Testis (tissue), 2 donors: ENCODE measurements at regions not wholly inside any gene's neighbourhood (a gene's known extent, or its start where the extent isn't known, plus 50 kb on each side); places are given as distances from the start of the nearest gene placed in this dataset.
"Not testable (repeated sequence)": the region's sequence is repeated elsewhere in the genome, so short reads cannot be mapped to it uniquely, and the experiment has no call there.

ENCODE experiments used
- DNase-seq: peaks from one replicate; pipeline ENCODE4 v3.0.0-alpha.2; 2019
- H3K27ac ChIP-seq, 2 donors: fragments of 200-600 bp; sonication (generic); one replicate each; pipeline ENCODE4 v1.5.1; 2019
- H3K27me3 ChIP-seq: fragments of 200-600 bp; sonication (generic); one replicate; pipeline ENCODE4 v1.5.1; 2019
- H3K36me3 ChIP-seq: fragments of 200-600 bp; sonication (generic); one replicate; pipeline ENCODE4 v1.5.1; 2017; ENCODE audit warnings: low read depth; ENCODE audit errors: missing control alignments
- H3K4me1 ChIP-seq: fragments of 200-600 bp; sonication (generic); one replicate; pipeline ENCODE4 v1.5.1; 2019
- H3K4me3 ChIP-seq, 2 donors: fragments of 200-600 bp; sonication (generic); one replicate each; pipeline ENCODE4 v1.5.1; 2017 to 2019
- H3K9me3 ChIP-seq: fragments of 200-600 bp; sonication (generic); one replicate; pipeline ENCODE4 v1.5.1; 2017
- CTCF ChIP-seq, 3 experiments: fragments of 450-650 bp in 2 of 3; fragments of 200-600 bp in 1 of 3; sonication (generic) in 1 of 3; IDR thresholded peaks; one replicate each; pipeline ENCODE4 v1.5.1; 2016 to 2019; ENCODE audit warnings: antibody characterized with exemption in 3 of 3, mild to moderate bottlenecking in 2 of 3, moderate library complexity in 1 of 3
- POLR2A ChIP-seq: fragments of 450-650 bp; IDR thresholded peaks from one replicate; pipeline ENCODE4 v1.6.1; 2017; ENCODE audit warnings: antibody characterized with exemption, mild to moderate bottlenecking, moderate library complexity
- WGBS, 2 donors: methylation state at CpG; one replicate each; pipeline ENCODE4 v1.1.5; 2018; 5-methylcytosine and 5-hydroxymethylcytosine counted together
- intact Hi-C: fragments of 100-400 bp; cut with DNase I; formaldehyde crosslinking; loops from one replicate; pipeline ENCODE4 v1.15.1; 2023; ENCODE audit warnings: low total_unique reads

GRCh38 chr1:234848972-234849649, 239.1 kb upstream of the IRF2BP2 start:
- Histone ChIP-seq H3K27me3 (no peaks in the 10 kb centered on the region), H3K27ac (no peak overlapping the region), H3K4me1 (no peaks in the 10 kb centered on the region), H3K36me3 (no peaks in the 10 kb centered on the region), H3K9me3 (no peaks in the 10 kb centered on the region), H3K4me3 (no peak overlapping the region)
- intact Hi-C loops = no loop called here
- WGBS, 2 donors = 67 to 73% methylated on average over 6 of the region's 6 CpGs
- TF ChIP-seq CTCF (IDR thresholded peaks at IDR 0.05) = no peak
- TF ChIP-seq POLR2A = no peak
- DNase-seq = no peak

DNA sequence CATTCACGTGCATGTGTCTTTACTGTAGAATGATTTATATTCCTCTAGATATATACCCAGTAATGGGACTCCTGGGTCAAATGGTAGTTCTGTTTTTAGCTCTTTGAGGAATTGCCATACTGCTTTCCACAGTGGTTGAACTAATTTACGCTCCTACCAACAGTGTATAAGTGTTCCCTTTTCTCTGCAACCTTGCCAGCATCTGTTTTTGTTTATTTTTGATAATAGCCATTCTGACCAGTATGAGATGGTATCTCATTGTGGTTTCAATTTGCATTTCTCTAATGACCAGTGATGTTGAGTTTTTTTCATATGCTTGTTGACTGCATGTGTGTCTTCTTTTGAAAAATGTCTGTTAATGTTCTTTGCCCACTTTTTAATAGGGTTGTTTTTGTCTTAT, 236.8 kb upstream of the IRF2BP2 start:
- 83 to 86% methylated on average over 2 of the region's 2 CpGs for WGBS, 2 donors
- H3K27ac ChIP-seq, H3K9me3 ChIP-seq, intact Hi-C loops, H3K4me1 ChIP-seq, H3K4me3 ChIP-seq, H3K27me3 ChIP-seq, DNase-seq, H3K36me3 ChIP-seq: not testable (repeated sequence)

GRCh38 chr1:234845836-234846235, 235.9 kb upstream of the IRF2BP2 start:
- no peaks in the 10 kb centered on the region for H3K27me3 ChIP-seq
- H3K9me3 ChIP-seq = no peaks in the 10 kb centered on the region
- DNase-seq = no peak
- TF ChIP-seq POLR2A (no peak), CTCF (IDR thresholded peaks at IDR 0.05) (no peak)
- H3K36me3 ChIP-seq = no peaks in the 10 kb centered on the region
- WGBS, 2 donors = 77 to 84% methylated on average over 2 of the region's 2 CpGs
- no peak overlapping the region for H3K27ac ChIP-seq
- H3K4me1 ChIP-seq = no peaks in the 10 kb centered on the region
- intact Hi-C loops = no loop called here
- no peak overlapping the region for H3K4me3 ChIP-seq

GRCh38 chr1:234845097-234845660, 235.2 kb upstream of the IRF2BP2 start:
- no peak overlapping the region for H3K4me3 ChIP-seq
- intact Hi-C loops = no loop called here
- H3K9me3 ChIP-seq = no peaks in the 10 kb centered on the region
- TF ChIP-seq POLR2A (no peak), CTCF (IDR thresholded peaks at IDR 0.05) (no peak)
- H3K4me1 ChIP-seq = no peaks in the 10 kb centered on the region
- no peak overlapping the region for H3K27ac ChIP-seq
- H3K36me3 ChIP-seq = no peaks in the 10 kb centered on the region
- 78 to 84% methylated on average over 5 of the region's 5 CpGs for WGBS, 2 donors
- no peaks in the 10 kb centered on the region for H3K27me3 ChIP-seq
- DNase-seq = no peak

DNA sequence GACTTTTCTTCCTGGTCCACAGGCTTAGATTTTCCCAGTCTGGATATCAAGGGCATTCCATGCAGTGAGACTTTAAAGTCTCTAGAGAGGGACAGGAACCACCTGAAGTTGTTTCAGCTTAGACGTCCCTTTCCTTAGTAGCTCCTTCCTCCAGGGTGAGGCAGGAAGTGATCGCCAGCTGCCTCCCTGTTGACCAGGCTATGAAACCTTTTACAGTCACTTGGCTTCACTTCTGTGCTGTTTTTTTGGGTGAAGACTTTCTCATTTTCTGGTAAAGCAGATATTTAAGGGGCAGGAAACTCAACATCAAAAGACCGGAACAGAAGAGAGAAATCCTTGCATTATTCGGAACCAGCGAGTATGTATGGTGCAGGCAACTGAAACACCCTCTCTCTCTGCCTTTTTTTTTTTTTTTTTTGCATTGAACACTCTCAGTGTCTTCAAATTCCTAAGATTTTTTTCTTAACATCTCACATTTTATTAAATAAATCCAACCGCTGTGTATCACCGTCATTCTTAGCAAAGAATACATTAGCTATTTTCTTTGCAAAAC, 234.6 kb upstream of the IRF2BP2 start:
- H3K4me1 ChIP-seq = no peaks in the 10 kb centered on the region

More for the DNA sequence above, 234.6 kb upstream of the IRF2BP2 start:
- Histone ChIP-seq H3K4me3 (no peak overlapping the region), H3K9me3 (no peaks in the 10 kb centered on the region), H3K27me3 (no peaks in the 10 kb centered on the region), H3K36me3 (no peaks in the 10 kb centered on the region), H3K27ac (no peak overlapping the region)
- WGBS, 2 donors = 80 to 81% methylated on average over 7 of the region's 7 CpGs
- intact Hi-C loops = no loop called here
- DNase-seq = no peak
- no peak for TF ChIP-seq POLR2A
- no peak for TF ChIP-seq CTCF (IDR thresholded peaks at IDR 0.05)
